NCI-H146 treated with DMSO at 0.1 percent for 48 hours (cell line): ENCODE measurements at regions not wholly inside any gene's neighbourhood (a gene's known extent, or its start where the extent isn't known, plus 50 kb on each side); places are given as distances from the start of the nearest gene placed in this dataset.
"Not testable (repeated sequence)": the region's sequence is repeated elsewhere in the genome, so short reads cannot be mapped to it uniquely, and the experiment has no call there.

Experiments used
- DNase-seq: peaks from one replicate; lab custom pipeline; 2025; ENCODE audit not compliant: unreplicated experiment; lab: John Stamatoyannopoulos, UW

- no peak for DNase-seq
These were observed 748.2 kb upstream of the SLITRK1 start for GRCh38 chr13:84630476-84630875.

- no peak for DNase-seq
These were observed 734.6 kb upstream of the SLITRK1 start for GRCh38 chr13:84616864-84617263.

GRCh38 chr13:84609716-84610115 lies 727.4 kb upstream of the SLITRK1 start:
- no peak for DNase-seq

- DNase-seq: no peak
These were observed 725.2 kb upstream of the SLITRK1 start for GRCh38 chr13:84607261-84608013.

- DNase-seq: no peak
These were observed 724.3 kb upstream of the SLITRK1 start for GRCh38 chr13:84606616-84607015.

GRCh38 chr13:84605927-84606326 lies 723.7 kb upstream of the SLITRK1 start:
- no peak for DNase-seq

GRCh38 chr13:84591444-84591843 lies 709.2 kb upstream of the SLITRK1 start:
- DNase-seq: no peak

GRCh38 chr13:84590663-84591062 lies 708.4 kb upstream of the SLITRK1 start:
- no peak for DNase-seq

GRCh38 chr13:84588023-84588422 lies 705.7 kb upstream of the SLITRK1 start:
- DNase-seq: no peak

- DNase-seq: not testable (repeated sequence)
These were observed 697.6 kb upstream of the SLITRK1 start for GRCh38 chr13:84579901-84580300.

- DNase-seq: peak; percentile 37
These were observed 692.6 kb upstream of the SLITRK1 start for GRCh38 chr13:84574851-84575250.

- DNase-seq: no peak
These were observed 689.0 kb upstream of the SLITRK1 start for GRCh38 chr13:84571264-84571663.

GRCh38 chr13:84570831-84571230 lies 688.6 kb upstream of the SLITRK1 start:
- no peak for DNase-seq

GRCh38 chr13:84569366-84569765 lies 687.1 kb upstream of the SLITRK1 start:
- DNase-seq: no peak

GRCh38 chr13:84567848-84568247 lies 685.6 kb upstream of the SLITRK1 start:
- DNase-seq: no peak

- peak; percentile 83 for DNase-seq
These were observed 684.5 kb upstream of the SLITRK1 start for GRCh38 chr13:84566780-84567179.

GRCh38 chr13:84563611-84564010 lies 681.3 kb upstream of the SLITRK1 start:
- DNase-seq: peak; percentile 99

- no peak for DNase-seq
These were observed 671.0 kb upstream of the SLITRK1 start for GRCh38 chr13:84553227-84553626.

GRCh38 chr13:84543962-84544361 lies 661.7 kb upstream of the SLITRK1 start:
- DNase-seq: no peak

- DNase-seq: no peak
These were observed 660.1 kb upstream of the SLITRK1 start for GRCh38 chr13:84542348-84542747.

GRCh38 chr13:84536906-84537305 lies 654.6 kb upstream of the SLITRK1 start:
- no peak for DNase-seq

- no peak for DNase-seq
These were observed 646.3 kb upstream of the SLITRK1 start for GRCh38 chr13:84528408-84529070.

- no peak for DNase-seq
These were observed 643.6 kb upstream of the SLITRK1 start for GRCh38 chr13:84525865-84526264.
